Stimulated activated naive CD4-positive, alpha-beta T cell (primary cell): ENCODE measurements at regions not wholly inside any gene's neighbourhood (a gene's known extent, or its start where the extent isn't known, plus 50 kb on each side); places are given as distances from the start of the nearest gene placed in this dataset.

Experiments
- DNase-seq, 6 experiments: peaks; one replicate each; lab custom pipeline; 2025; lab: John Stamatoyannopoulos, UW

DNA sequence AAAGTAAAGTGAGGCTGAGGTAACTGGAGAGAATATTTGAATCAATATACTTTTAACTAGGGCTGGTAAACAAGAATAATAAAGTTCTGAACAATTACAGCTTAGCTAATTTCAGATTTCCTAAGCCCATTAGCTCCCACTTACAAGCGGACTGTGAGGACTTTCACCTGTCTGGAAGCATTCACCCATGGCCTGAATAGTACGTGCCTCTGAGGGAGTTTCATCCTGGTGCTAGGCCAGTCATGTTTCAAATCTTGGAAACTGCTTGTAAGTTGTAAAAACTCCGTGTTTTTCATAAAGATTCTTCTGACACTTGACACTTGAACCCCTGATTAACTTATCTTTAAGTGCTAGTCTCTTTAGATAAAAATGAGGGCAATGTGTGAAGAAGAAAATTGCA is 975.2 kb upstream of the GHITM start:
- no peak for DNase-seq

DNA sequence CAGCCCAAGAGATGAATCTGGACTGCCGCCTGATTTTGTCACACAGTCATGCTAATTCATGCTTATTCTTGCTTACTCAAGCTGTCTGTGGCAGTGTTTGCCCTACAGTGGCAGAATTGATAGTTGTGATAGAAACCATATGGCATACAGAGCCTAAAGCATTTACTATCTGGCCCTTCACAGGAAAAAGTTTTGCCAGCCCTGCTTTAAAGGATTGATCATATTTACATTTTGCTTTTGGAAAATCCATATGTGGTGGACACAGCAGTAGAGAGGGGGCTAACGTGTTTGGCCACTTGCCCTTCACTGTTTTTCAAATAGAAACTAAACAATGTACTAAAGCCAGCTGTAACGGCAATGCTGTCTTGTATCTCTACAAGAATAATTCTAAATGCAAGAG is 974.0 kb upstream of the GHITM start:
- DNase-seq: no peak

DNA sequence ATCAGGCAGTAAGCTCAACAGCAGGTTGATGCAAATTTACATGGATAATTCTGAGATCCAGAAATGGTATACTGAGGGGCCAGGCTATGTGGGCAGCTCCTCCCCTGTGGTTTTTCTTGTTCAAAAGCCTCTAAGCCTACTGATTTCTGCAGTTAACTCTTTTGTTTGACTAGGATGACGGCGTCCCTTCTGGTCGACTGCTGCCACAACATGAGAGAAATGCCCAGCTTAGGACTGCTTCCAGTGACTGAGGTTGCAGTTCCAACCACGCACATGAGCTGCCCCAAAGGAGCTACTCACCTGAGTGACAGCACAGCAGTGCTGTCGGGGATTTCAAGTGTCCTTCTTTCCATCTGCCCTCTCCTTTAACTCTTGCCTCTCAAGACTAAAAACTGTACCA is 973.0 kb upstream of the GHITM start:
- DNase-seq: no peak

DNA sequence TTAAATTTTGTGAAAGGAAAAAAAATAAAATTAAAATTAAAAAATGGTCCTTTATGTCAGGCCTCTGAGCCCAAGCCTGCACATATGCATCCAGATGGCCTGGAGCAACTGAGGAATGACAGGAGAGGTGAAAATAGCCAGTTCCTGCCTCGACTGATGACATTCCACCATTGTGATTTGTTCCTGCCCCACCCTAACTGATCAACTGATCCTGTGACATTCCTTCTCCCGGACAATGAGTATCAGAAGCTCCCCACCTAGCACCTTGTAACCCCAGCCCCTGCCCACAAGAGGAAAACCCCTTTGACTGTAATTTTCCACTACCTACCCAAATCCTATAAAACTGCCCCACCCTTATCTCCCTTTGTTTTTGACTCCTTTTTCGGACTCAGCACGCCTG is 972.2 kb upstream of the GHITM start:
- DNase-seq: no peak

DNA sequence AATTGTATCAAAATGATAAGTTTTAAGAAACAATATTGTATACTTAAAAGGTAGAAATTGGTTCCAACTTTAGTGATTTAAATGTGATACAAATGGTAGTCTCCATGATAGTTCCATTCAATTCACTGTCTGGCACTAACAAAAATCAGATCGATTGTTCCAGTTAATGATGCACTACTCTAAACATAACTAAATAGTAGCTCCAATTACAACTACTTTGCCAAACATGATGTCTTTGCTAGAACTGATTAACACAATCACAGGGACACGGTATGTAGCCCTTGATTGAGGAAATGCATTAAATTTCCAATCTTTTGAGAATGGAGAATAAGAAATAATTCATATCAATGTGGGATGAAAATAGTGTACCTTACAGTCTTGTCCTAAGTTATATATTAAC is 962.4 kb upstream of the GHITM start:
- DNase-seq: no peak

DNA sequence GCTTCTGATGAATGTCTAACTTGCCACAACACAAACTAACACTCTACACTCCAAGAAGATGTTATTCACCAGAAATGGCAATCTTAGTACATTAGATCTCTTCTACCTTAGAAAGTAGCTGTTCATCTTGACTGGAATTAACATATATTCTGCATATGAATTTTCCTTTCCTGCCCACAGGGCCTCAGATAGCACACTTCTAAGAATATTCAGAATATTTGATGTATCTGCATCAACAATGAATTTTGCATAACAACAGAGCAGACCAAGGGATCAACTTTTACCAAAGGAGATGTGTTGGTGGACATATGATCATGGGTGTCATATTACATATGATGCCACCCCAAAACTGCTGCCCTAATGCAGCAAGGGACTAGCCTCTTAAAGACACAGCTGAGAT is 960.8 kb upstream of the GHITM start:
- DNase-seq: no peak

DNA sequence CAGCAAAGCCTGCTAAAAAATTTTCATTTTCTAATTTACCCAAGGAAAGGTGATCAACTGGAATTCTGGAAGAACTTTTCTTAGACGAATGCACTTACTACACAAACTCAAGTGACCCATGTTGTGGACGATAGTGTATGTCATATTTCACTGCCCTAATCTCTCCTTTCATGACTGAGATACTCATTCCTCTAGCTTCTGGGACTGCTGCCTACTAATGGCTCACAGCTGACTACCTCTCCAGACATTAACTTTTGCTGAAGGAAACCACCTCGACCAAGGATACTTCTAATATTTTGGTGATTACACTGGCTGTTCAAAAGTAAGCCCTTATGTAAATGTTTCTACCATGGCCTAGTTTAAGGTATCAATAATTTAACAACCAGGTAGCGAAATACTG is 959.9 kb upstream of the GHITM start:
- DNase-seq: no peak

DNA sequence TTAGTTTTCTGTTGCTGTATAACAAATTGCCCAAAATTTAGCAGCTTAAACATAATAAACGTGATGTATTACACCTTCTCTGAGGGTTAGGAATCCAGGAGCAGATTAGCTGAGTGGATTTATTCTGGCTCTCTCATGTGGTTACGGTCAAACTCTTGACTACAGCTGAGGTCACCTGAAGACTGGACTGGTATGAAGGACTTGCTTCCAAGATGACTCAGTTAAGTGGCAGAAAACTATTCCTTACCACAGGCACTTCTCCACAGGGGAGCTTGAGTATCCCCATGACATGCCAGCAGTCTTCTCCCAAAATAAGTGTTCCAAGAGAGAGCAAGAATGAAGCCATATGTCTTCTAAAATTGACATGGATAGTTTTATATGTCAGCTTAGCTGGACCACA is 957.2 kb upstream of the GHITM start:
- no peak for DNase-seq

DNA sequence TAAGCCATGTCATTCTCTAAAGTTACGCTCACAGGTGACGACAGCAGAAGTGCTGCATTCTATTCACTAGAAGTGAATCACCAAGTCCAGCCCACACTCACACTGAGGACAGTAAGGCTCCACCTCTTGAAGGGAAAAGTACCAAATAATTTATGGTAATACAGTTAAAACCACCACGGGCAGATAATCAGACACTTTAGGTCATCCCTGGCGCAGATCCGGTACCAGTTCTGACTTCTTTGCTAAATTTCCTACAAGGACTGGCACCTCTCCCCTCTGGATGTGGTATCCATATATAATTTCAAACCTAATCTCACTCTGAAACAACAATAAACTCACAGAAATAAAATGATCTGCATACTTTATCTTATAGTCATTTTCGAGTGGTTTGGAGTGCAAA is 954.7 kb upstream of the GHITM start:
- no peak for DNase-seq

DNA sequence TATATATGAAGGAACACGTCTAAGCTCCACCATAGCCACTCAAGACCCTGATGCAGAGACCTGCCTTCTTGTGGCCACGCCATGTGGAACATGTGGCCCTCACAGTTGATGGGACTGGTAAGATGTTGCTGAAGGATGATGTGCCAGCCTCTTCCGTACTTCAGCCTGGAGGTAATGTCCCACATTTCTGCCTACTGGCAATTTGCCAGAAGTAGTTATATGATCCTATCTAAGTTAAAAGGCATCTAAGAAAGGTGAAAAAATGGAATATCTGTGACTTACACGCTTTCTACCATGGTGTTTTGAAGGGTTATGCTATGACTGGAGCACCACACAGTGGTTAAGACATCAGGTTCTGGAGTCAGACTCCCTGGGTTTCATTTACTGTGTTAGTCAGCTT is 948.7 kb upstream of the GHITM start:
- no peak for DNase-seq

DNA sequence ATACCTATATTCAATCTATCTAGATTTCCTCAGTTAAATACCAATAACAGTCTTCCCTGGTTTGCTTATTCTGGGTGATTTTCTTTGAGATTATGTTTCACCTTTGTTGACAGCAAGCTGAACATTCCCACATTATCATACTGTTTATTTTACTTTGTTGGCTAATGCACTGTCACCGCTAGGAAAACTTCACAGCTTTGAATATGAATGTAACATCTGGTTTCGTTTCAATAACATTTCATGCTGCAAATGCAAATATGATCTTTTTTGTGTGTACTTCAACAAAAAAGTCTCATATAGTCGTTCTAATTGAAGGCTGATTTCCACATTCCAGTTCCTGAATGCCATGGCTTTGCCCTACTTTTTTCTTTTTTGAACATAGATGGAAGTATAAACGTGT is 946.3 kb upstream of the GHITM start:
- DNase-seq: no peak

DNA sequence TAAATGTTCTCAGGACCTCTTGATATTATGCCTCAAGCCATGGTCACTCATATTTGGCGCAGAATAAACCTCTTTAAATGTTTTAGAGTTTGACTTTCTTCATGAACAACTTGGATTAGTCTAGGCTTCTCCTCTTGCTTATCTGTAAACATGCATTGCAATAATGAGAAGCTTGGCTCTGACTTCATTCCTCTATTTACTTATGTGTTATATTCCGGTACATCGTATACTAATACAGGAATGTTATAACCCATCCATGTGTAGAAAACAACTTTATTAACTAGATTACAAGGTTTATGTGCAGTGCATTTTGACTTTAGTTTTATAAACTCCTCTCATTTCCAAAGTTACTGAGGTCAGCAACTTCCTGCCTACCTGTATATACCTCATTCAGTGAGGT is 944.3 kb upstream of the GHITM start:
- no peak for DNase-seq

DNA sequence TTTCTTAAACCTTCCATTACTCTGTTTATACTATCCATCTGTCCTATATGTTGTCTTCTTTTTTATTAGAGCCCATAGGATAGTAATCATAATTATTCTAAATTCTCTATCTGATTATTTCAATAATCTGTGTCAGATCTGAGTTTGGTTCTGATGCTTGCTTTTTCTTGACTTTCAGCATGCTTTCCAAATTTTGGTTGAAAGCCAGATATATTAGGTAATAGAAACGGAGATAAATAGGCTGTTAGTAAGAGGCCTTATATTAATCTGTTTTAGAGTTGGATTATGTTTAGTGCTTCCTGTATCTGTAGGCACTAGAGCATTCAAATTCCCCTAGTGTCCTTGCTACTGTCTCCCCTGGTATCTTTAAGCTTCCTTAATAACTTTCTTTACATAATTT is 939.9 kb upstream of the GHITM start:
- DNase-seq: no peak

DNA sequence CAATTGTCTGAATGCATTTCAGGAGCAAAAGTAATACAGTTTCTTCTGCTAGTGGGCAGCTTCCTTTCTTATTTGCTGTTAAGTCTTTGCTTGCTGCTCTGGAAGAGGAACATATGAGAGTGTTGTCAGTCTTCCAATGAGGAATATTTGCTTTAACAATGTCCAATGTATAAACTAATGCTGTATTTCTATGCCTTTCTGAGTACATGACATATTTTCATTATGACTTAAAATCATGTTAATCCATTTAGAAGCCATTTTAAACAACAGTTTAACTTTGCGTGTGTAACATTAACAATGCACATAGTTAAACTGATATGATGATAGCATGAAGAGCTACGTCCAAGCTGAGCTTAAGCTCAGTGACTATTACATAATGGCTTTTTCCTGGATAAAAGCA is 933.4 kb upstream of the GHITM start:
- no peak for DNase-seq

DNA sequence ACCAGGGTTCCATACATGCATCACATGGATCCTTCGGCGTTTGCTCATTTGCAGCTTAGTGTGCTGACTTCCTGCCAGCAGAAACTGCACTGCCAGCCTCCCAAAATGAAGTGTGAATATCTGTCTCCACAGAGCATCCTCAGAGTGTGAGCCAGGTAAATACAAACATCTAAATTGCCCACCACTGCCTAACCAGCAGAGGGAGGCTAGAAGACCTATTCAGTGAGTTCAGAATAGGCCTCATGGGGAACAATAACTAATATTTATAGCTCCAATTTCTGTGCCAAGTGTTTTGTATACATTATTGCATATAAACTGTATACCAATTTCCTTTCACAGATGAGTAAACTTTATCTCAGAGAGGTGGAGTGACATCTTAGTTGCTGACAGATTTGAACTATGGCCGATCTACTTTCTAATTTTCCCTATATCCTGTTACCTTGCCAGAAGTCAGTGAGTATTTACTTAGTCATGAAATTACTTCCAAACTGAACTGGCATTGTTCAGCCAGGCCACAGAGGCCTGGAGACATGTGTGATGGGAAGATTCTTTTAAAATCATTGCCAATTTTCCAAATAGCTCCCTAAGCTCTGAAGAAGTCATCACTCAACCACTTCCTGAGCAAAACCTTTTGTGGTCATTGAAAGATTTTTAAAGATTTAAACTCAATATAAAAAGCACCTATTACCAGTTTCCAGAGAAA is 926.5 kb upstream of the GHITM start:
- no peak for DNase-seq

DNA sequence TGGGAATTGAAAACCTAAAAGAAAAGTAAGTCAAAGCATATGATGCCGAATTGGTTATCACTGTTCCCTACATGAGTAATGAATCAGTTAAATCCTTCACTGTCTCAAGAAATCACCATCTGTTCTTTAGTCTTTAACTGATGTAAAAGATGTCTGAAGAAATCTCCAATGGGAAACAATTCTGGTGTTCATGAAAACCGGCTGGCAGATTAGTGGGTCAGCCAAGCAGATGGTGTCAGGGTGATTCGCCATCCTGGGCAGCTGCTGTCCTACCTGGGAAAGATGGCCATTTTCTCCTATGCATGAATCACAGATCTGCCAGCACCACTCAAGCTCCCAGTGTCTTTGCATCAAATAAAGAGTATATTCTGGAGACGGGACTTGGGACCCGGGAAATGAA is 925.2 kb upstream of the GHITM start:
- no peak for DNase-seq

DNA sequence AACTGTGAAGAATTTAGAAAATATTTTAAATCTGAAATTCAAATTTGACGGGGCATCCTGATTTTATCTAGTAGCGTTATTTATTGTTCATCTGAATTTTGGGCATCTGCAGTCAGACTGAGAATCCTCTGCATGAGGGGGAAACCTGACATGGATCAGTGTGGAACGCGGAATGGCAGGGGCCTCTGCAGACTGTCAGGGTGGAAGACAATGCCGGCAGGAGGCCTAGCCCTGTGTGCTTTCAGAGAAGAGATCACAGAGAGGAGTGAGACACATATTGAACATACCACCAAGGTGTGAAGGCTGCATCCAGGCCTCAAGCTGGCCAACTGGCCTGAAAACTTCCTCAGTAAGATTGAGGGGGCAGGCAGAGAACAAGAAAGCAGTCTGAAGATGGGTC is 921.1 kb upstream of the GHITM start:
- DNase-seq: no peak

DNA sequence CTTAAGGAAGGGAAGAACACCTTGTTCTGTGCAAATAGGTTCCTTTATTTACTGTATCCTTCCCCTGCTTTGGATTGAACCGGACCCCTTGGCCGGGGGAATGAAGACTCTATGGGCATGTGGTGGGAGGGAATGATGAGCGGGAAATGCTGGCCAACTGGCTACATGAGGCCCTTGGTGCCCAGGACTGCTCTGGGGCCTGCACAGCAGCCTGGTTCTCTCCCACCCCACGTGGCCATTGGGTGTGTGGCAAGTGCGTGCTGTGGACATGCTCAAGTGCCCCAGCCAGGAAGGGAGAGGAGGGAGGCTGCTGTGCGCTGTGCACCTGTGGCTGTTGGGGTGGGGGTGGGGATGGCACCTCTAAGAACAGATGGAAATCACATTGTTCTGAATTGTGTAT is 917.0 kb upstream of the GHITM start:
- no peak for DNase-seq

DNA sequence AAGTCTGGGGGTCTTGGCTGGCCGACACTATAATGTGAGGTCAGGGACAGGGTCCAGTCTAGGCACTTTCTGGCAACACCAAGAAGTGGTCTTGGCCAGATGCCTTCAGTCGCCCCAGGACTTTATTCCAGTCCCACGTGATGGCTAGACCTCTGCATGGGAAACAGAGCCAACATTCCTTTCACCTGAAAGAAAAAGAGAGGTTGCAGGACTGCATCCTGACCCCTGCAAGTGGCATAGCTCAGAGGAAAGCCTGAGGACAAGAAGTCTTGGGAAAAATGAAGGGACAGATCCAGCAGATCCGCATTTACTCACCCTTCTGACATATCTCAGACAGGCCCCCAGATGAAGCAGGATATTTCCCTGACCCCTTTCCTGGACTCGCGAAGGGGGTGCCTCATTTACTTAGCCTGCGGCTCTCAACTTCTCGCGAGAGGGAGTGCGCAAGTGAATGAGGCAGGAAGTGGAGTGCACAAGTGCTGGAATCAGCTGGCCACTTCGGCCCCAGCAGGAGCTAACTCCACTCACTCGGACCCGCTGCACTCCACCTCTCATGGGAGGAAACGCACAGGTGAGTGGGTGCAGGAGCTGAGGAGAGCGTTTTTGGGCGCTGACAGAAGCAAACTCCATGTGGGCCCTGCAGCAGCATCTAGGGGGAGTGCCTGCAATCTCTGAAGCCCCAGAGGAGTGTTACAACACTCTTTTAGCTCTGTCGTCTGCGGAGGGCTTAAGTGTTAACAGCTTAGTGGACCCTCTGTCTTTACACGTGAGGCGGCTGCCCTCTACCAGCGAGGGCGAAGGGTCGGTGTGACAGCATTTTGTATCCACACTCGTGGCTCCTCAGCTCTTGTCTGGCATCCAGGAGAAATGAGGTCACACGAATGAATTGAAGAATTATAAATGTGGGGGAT is 916.2 kb upstream of the GHITM start:
- DNase-seq: no peak

DNA sequence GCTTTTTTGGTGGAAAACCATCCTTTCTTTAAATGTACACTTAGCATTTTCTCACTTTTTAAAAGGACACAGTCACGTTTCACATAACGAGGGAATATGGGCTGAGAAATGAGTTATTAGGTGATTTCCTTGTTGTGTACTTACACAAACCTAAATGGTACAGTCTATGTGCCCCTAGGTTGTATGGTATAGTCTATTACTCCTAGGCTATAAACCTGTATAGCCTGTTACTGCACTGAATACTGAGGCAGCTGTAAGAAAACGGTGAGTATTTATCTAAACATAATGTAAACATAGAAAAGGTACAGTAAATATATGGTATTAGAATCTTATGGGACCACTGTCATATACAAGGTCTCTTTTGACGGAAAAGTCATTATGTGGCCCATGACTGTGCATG is 913.5 kb upstream of the GHITM start:
- DNase-seq: no peak

DNA sequence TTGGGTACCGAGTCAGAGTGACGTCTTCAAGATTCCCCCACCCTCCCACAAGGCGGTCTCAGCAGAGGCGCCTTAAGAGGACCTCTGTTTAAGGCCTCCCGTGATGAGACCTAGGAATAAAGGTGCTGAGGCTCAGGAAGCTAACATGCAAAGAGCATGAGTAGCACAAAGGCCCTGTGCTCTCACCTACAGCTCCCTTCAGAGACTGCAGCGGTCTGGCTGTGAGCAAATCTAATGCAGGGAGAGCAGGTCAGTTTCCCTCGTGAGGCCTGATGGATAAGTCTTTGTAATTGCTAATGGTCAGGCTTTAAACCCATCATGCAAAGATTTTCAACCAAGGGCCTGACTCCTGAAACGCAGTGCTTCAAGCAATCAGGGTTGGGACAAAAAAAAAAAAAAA is 909.3 kb upstream of the GHITM start:
- DNase-seq: no peak

DNA sequence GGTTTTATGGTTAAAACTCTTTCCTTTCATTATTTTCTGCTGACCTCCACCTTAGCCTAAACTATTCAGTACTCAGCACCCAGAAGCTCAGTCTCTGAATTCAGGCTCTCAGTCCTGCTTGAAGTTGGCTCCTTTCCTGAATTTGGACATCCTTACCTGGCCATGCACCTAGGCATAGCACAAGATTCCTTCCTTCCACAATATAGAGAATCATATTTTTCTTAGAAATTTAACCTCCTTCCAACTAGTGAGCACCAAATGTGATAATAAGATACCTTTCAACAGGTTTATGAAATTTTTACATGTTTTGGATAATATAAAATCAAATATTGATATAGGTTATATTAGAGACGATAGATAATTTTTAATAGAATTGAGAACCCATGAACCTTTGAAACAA is 905.6 kb upstream of the GHITM start:
- DNase-seq: no peak

DNA sequence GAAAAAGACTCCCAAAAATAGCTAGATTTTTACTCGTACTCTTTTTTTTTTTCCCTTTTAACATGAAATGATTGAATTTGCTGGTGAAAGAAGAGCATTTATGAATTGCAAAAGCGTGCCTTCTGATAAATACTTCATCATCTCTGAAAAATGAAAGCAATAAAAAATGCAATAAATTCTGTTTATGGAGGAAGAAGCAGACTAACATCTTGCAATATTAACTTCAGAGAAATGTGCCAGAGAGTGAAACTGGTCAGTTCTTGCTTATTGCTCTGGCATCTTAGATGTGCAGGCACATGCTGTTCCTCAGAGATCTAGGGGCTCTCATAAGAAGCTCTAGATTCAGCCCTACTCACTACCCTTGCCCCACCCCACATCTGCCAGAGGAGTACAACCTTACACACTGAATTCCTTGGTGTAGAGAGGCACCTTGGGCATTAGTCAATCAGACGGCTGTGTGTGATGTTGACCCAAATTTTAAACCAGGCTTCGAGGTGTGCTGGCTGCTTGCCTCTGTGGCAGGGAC is 891.1 kb upstream of the GHITM start:
- no peak for DNase-seq

DNA sequence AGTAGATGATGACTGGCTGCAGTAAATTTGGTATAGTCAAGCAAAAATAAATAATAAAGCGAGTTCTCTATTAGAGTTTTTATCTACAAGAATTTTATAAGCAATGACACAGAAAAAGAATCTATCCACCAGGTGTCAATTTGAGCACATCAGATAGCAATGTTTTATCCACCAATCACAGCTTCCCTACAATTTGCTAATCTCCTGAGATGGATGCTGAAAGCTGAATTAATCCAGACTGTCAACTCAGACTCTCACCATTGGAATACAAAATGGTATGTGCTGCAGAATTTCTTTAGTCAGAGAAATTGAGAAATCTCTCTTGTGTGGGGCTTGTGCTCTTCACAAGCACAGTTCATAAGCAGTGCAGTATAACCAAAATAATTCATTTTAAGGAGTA is 888.9 kb upstream of the GHITM start:
- no peak for DNase-seq
